GM21515 (cell line): ENCODE measurements at regions not wholly inside any gene's neighbourhood (a gene's known extent, or its start where the extent isn't known, plus 50 kb on each side); places are given as distances from the start of the nearest gene placed in this dataset.
"Not testable (repeated sequence)": the region's sequence is repeated elsewhere in the genome, so short reads cannot be mapped to it uniquely, and the experiment has no call there.

Source experiments
- ATAC-seq: cut with Tn5 transposase; IDR thresholded peaks from one replicate; pipeline ENCODE4 v1.9.1; 2021; ENCODE audit not compliant: unreplicated experiment

- ATAC-seq: peak; percentile 97
Observed at GRCh38 chr1:229856009-229856650, 210.9 kb upstream of the GALNT2 start.

DNA sequence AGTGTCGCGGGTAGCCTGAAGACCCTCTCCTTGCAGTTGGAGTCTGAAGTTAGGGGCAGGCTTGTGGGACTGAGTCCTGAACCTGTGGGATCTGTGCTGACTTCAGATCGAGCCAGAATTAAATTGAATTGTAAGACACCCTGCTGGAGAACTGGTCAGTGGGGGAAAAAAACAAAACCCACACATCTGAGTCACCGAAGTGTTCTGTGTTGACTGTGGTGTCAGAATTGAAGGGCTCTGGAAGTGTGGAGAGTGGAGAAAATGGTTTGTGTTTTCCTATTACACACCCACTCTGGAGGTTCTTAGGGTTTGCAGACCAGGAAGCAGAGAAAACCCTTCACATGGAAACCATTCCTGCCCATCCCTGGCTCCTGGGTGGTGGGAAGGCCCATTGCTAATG lies 209.5 kb upstream of the GALNT2 start:
- no peak for ATAC-seq

DNA sequence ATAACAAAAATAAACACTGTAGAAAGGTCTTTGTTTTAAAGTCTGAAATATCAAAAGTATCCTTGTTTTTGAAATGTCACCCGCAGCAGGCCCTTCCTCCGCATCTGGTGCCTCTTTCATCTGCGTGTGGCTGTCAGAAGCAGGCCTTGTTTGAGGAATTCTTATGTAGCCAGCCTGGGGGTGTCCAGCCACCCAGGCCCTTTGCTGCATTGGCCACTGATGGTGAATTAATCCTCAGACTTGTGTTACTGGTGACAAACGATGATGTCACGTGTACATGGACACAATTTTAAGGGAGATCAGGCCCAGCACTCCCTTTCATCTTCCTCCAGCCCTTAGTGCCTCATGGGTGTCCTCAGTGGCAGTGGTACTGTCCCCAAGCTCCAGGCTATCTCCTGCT lies 208.0 kb upstream of the GALNT2 start:
- ATAC-seq: no peak

DNA sequence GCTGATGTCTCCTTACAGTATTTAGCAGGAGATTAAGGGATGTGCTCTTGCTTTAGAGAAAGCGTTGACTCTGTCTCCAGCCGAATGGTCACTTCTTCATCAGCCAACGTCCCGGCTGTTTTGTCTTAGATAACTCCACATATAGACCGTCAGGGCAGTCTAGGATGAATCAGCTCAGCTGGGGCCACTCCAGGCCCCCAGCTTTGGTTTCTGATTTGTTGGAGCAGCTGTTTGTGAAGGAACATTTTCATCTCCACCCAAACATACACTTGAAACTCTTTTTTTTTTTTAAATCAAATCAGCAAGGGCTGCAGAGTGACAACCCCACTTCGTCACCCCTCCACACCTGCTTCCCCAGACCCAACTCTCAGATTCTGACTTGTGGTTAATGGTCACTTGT lies 206.1 kb upstream of the GALNT2 start:
- ATAC-seq: no peak

GRCh38 chr1:229862017-229862774 lies 204.8 kb upstream of the GALNT2 start:
- no peak for ATAC-seq

DNA sequence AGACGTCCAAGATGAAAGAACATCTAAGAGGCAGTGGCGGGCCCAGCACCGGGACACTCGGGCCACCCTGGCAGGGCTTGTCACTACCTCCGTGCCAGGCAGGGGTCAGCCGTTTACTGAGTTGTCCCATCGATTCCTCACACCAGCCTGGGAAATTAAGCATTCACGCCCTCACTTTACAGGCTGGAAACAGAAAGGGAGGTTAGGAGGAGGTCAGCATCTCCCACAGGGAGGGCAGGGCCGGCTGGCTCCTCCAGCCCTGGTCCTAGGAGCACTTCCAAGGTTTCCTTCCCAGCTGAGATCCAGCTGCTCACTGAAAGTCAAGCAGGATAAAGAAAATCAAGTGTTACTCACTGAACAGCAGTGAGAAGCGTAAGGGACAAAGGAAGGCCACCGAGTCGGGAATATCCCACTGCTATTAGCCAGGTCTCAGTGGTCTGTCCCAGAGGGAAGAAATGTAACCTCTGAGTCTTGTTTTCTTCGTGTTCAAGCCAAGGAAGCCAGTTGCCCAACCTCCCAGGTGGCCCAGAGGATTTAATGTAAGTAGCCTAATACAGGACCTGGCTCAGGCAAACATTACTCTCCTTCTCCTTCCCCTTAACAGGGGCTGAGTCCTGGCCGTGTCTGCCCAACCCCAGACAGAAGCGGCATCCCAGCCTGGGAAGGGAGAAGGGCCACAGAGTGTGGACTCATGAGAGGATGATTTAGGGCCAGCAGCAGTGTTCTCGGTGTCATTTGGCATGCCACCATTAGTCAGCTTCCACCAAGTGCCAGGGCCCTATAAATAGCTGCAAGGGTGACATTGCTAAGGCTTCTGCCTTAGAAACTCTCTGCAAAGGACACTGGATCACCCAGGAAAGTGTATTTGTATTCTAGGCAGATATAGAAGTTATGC lies 203.1 kb upstream of the GALNT2 start:
- ATAC-seq: no peak

DNA sequence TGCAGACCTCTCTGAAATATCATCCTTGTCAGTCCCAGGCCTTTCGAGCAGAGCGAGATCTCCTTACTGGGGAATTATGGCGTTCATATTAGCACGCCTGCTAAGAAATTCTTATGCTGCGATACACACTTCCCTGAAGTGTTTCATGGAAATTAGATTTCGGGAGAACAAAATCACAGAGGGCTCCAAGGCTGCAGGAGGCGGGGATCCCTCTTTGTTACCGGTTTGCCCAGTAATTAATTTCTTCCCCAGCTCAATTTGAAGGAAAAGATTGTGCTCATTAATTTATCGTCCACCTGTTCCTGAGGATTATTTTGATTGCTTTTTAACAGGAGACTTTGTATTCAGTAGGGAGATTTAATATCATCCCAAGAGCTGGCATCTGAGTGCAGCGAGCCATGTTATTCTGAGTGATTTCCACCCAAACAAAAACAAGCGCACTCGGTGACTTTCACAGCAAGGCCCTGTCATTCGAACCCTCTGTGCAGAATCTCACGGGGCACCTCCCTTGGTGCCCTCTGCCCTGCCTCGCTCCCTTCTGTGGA lies 202.3 kb upstream of the GALNT2 start:
- no peak for ATAC-seq

GRCh38 chr1:229865321-229865720 lies 201.7 kb upstream of the GALNT2 start:
- not testable (repeated sequence) for ATAC-seq

DNA sequence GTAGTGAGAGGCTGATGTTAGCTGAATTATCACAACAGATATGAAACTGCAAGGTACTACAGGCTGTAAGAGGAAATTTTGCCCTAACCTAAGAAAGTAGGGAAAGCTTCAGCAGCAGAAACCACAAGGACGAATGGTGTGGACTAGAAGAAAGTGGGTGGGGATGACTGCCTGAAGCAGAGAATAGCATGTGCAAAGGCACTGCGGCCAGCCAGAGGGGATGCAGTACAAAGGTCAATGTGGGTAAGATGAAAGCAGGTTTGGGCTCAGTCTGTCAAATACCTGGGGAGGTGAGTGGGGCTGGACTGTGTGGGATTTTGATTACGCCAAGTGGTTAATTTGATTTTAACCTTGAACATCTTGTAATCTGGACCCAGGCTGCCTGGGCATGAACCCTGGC lies 199.3 kb upstream of the GALNT2 start:
- no peak for ATAC-seq

DNA sequence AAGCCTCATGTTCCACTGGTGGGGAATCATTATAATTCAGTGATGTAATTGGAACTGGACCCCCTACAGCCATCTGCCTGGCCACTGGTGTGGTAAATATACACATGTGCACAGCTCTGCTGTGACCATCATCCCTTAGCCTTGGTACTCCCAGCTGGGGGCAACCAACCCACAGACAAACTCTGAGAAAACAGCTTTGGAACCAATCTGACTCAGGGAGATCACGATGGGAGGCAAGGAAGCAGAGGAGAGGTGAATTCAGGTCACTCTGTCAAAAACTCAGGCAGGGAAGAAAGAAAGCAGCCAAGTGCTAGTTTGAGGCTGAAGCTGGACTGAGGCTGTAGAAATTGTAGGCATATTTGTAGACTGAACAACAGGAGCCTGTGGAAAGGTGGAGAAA lies 197.8 kb upstream of the GALNT2 start:
- no peak for ATAC-seq

DNA sequence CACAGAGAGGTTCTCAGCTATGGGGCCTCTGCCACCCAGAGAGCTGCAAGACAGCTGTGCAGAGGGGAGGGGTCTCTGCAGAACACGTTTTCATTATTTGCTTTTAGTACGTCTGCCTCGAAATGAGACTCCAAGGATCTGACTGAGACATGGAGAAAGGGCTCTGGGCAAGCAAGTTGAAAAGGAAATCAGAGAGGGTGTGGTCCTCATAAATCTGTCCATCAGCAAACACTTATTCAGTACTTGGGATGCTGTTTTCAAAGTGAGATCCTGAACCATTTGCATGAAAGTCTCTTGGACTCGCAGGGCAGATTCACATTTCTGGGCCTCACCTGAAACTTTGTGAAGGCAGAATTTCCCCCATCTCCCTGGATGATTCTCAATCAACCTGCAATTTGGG lies 197.4 kb upstream of the GALNT2 start:
- ATAC-seq: no peak

- ATAC-seq: no peak
Observed at GRCh38 chr1:229870381-229870780, 196.7 kb upstream of the GALNT2 start.

DNA sequence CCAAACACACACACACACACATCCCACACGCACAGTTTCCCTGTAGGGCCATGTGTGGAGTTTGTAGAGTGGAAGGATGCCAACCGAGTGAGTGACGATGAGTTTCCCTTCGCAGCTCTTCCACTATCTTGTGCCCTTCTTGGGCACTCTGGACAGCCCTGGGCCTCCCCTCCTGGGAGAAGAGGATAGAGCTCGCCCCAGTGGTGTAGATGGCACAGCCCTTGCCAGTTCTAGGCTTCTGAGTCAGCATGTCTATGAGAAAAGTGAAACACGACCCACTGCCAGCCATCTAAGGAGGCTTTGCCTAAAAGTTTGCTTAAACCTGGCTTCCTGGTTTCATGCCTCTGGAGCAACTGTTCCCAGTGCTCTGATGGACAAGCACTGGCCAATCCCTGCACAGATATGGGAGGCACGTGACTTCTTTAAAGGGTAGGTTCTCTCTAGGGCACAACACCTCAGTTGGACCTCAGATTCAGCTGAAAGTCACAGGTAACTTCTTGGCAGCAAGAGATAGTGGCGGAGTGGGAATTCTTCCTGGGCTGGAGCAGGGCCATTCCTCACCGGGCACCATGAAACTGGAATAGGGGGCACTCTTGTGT lies 195.9 kb upstream of the GALNT2 start:
- ATAC-seq: no peak

DNA sequence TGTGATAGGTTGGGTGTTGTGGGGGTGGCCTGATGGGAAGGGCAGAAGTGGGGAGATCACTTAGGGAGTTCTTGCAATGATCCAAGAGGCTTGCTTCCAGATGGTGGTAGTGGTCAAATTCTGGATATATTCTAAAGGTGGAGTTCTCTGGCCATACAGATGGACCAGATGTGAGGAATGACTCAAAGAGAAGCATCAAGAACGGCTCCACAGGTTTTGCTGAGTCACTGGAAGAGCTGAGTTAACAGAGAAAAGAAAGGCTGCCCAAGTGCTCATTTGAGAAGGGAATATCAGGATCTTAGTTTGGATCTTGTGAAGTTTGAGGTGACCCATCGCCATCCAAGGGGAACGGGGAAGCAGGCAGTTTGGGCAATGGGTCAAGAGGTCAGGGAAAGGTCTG lies 192.9 kb upstream of the GALNT2 start:
- ATAC-seq: no peak

DNA sequence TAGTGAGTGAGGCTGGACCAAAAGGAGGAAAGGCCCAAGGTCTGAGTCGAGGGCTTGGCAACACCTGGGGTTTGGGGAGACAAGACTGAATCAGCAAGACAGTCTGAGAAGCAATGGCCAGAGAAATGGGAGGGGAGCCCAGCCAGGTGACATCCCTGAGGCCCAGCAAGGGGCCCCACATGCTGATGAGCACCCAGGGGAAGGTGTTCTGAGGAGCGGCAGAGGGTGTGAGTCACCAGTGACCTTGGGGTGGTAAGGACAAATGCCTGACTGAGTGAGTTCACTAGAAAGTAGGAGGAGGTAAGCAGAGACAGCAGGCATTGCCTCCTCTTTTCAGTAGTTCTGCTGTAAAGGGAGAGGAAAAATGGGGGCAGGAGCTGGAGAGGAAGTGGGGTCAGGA lies 192.4 kb upstream of the GALNT2 start:
- no peak for ATAC-seq

GRCh38 chr1:229875086-229875485 lies 192.0 kb upstream of the GALNT2 start:
- ATAC-seq: no peak

GRCh38 chr1:229879746-229880145 lies 187.3 kb upstream of the GALNT2 start:
- no peak for ATAC-seq

DNA sequence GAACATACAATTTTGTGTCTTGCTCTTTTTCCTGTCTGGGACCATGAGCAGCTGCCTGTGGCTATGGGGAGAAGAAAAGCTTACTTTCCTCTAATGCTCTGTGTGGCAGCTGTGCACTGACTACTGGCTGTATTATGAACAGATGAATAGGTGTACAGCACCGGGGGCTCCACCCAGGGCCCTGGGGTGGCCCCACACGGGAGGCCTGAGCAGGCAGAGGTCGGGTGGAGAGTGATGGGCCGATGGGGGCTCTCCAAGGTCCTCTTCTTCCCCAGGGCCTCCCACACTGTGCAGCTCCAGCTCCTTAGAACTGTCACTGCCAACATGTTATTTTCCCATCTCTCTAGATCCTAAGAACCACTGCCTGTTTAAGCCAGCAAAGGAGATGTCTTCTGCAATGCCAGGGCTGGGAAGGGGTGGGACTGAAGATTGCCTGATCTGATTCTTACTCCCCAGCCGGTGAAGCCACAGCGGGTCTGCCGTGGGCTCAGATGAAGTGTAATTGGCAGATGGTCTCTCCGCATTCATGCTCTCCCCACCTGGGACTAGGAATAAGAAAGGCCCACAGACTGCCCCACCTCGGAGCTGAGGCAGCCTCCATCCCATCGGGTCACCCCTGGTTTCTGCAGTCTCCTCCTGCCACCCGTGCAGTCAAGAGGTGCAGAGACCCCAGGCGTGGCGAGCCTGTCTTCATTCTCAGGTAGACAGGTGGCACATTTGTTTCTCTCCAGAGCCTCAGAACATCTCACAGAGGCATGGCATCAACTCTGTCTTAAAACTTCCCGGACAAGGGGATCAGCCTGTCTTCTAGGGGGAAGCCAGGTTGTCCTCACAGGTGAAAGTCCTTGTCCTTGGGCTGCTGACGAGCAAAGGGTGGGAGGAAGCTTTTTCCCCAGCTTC lies 186.5 kb upstream of the GALNT2 start:
- no peak for ATAC-seq

DNA sequence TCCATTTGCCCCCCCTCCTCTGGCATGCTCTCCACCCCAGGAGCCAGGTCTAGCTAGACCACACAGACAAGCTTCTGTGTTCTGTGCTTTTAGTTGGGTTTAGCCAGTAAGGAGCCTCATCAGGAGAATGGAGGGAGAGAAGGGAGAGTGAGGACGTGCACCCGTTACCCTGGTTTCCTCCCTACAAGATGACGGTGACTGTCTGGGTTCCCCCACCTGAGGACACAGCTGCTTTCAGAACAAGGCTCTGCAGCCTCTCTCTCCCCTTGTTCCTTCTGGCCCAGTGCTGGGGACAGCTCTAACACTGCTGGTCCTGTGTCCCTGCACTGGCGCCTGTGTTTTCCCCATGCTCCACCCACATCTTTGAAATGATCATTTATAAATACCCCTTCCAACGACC lies 184.4 kb upstream of the GALNT2 start:
- no peak for ATAC-seq
